HG03432 (cell line): ENCODE measurements at regions not wholly inside any gene's neighbourhood (a gene's known extent, or its start where the extent isn't known, plus 50 kb on each side); places are given as distances from the start of the nearest gene placed in this dataset.
"Not testable (repeated sequence)": the region's sequence is repeated elsewhere in the genome, so short reads cannot be mapped to it uniquely, and the experiment has no call there.

Source experiments
- ATAC-seq: cut with Tn5 transposase; IDR thresholded peaks from one replicate; pipeline ENCODE4 v1.9.1; 2021; ENCODE audit warnings: mild to moderate bottlenecking, moderate library complexity; ENCODE audit not compliant: unreplicated experiment

DNA sequence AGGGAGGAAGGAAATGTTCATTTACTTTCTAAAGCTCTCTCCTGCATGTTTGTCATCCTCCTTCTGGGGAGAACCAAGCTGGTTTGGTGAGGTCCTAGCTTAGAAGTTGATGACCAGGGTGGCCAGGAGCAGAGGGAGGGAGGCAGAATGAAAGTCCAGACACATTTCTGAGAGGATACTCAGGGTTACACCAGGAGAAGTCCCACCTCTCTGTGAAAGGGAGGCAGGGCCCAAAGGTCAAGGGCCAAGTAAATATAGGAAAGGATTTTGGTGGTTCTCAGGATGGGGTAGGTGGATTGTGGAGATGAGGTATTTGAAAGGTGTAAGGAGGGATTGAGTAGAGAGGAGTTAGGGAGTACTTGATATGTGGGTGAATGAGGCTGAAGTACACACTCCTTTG is 58.0 kb upstream of the FBXO11 start:
- no peak for ATAC-seq

DNA sequence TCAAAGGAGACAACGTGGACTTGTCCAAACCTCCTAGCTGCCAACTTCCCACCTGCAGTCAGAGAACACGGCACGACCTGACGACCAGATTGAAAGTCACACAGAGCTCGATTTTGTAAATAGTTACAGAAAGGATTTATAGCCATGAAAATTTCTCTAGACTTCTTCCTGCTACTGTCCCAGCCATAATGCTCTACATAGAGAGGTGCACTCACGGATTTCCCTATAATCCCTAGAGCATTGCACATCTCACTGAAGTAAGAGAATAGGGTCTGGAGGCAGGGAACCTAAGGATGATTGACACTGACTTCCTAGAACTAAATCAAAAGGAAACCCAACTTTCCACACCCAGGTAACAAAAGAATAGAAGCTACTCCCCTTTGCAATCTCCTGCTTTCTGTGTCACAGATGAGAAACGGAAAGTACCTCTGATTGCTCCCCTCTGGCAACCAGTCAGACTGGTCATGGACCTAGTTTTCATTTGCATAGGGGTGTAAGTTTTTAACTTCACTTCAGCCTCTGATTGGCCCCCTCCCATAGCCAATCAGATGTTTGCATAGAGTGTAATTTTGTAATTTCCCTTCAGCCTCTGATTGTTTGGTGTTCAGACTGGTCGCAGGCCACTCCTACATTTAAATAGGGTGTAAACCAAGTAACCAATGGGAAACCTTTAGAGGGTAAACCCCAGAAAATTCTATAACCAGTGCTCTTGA is 58.6 kb upstream of the FBXO11 start:
- no peak for ATAC-seq

DNA sequence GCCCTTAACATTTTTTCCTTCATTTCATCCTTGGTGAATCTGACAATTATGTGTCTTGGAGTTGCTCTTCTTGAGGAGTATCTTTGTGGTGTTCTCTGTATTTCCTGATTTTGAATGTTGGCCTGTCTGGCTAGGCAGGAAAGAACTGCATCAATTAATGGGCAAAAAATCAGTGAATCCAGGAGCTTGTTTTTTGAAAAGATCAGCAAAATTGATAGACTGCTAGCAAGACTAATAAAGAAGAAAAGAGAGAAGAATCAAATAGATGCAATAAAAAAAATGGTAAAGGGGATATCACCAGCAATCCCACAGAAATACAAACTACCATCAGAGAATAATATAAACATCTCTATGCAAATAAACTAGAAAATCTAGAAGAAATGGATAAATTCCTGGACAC is 70.4 kb upstream of the FBXO11 start:
- ATAC-seq = not testable (repeated sequence)

DNA sequence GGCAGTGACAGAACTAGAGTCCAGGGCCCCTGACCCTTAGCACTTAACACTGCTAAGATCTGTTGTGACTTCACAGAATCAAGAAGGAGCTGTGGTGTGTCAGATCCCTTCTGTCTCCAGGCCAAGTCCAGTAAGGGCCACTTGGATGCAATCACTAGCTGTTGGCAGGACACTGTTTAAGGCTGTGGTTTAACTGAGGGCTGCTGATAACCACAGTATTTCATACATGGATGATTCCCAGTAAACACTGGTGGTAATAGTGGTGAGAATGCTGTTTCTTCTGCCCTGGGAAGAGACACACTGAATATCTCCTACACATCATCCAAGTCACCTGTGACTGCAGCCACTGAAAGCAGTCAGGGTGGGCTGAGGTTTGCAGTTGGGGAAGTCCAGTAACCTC is 77.7 kb upstream of the FBXO11 start:
- peak; percentile 53 for ATAC-seq

DNA sequence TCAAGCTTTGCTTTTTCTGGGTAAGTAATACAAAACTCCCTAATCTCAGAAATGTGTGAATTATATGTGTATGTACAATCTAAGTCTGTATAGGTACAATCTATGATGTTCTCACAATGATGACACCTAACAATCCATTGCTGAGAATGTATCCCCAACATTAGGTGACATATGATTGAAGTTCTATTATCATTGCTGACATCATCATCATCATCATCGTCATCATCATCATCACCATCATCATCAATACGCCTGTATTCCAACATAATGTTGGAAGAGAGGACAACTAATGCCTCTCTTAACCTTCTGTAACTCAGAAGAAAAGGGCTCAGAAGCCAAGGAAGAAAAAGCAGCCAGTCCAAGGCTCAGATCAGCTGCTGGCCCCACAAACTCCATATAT is 84.2 kb upstream of the FBXO11 start:
- no peak for ATAC-seq

GRCh38 chr2:47992671-47993070 is 86.4 kb upstream of the FBXO11 start:
- ATAC-seq = no peak

- ATAC-seq = no peak
Observed at GRCh38 chr2:47996808-47997207, 90.5 kb upstream of the FBXO11 start.

- no peak for ATAC-seq
Observed at GRCh38 chr2:47999512-47999911, 93.2 kb upstream of the FBXO11 start.

DNA sequence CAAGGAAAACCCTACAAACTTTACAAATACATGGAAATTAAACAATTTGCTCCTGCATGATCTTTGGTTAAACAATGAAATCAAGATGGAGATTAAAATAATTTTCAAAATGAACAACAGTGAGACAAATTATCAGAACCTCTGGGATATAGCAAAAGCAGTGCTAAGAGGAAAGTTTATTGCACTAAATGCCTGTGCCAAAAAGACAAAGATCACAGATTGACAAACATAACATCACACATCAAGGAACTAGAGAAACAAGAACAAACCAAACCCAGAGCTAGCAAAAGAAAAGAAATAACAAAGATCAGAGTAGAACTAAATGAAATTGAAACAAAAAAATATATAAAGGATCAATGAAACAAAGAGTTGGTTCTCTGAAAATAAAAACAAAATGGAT is 95.2 kb upstream of the FBXO11 start:
- ATAC-seq = no peak

DNA sequence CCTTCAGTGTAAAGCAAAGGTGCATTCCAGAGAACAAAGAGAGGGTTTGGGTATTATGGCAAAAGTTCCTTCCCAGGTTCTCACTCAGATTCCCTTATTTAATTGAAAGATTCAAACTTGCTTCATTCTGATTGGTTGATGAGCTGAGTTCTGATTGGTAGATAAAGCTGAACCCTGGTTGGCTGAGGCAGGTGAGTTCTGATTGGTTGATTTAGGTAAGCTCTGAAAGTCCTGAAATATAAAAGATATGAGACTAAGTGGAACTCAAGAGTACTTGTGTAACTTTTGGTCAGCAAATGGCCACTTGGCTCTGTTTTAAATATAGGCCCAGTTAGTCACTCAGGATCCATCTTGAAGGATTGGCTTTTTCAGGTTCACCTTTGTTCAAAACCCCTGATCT is 99.8 kb upstream of the FBXO11 start:
- no peak for ATAC-seq

GRCh38 chr2:48007699-48008268 is 101.5 kb upstream of the FBXO11 start:
- no peak for ATAC-seq

DNA sequence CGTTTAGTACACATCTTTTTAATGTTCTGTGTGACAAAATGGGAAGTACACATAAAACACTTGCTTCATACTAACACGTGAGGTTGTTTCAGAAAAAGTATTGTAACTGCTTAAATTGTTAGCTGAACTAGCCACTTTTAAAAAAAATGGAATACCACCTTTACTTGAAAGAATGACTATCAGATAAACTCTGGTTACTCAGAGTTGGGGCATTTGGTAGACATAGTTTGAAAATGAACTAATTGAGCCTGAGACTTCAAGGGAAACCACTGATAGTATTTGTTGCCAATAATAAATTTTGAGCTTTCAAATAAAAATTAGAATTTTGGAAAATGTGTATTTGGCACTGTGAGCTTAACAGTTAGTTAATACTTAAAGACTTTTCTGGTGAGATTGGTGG is 103.0 kb upstream of the FBXO11 start:
- ATAC-seq = no peak

- ATAC-seq = no peak
Observed at GRCh38 chr2:48015421-48015820, 109.1 kb upstream of the FBXO11 start.

DNA sequence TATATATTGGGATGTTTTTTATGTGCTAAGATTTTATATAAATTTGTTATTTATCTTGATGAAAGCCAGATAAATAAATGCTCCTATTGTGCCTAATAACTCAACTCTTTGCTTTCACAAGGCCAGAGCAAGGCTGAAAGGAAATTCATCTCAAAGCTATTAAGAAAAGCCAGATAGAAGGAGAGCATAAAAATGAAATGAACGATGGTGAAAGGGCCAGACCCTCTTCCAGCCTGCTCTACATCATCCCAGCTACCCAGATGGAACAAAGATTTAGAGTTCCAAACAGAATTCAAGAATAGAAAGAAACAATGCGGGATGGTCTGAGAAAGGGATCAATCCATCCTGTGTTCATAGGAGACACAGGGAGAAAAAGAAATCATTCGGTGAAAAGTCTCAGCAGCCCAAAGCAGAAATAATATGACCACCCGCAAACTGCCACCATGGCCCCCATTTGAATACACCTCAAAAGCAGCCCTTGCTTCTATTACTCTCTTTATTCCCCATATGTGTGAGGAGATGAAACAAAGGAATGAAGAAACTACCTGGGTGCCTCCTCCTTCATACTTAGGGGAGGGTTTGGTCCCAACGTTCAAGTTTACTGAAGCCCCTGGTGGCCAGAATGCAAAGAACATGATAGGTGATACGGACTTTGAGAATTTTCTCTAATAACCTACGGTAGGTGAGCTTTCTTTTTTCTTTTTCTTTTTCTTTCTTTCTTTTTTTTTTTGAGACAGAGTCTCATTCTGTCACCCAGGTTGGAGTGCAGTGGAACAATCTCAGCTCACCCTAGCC is 110.1 kb upstream of the FBXO11 start:
- no peak for ATAC-seq

GRCh38 chr2:48017136-48017535 is 110.8 kb upstream of the FBXO11 start:
- no peak for ATAC-seq

DNA sequence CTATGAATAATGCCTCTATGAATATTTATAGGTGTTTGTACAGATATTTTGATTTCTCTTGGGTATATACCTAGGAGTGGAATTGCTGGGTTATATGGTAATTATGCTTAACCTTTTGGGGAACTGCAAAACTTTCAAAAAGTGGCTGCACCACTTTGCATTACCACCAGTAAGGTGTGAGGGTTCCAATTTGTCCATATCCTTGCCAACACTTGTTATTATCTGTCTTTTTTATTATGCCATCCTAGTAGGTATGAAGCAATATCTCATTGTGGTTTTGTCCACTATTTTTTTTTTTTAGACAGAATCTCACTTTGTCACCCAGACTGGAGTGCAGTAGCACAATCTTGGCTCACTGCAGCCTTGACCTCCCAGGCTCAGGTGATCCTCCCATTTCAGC is 112.2 kb upstream of the FBXO11 start:
- ATAC-seq = no peak

DNA sequence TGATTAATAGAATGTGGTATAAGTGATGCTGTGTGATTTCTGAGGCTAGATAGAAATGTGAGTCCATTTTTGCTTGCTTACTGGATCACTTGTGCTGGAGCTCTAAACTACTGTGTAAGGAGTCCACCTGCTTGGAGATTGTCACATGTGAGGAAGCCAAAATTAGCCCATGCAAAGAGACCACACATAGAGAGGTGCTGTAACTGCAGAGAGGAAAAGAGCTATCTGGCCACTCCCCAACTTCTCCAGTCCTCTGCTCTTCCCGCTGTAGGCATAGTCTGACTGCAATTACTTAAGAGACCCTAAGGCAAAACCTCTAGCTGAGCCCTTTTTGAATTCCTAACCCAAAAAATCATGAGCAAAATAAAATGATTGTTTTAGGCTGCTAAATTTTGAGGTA is 120.6 kb upstream of the FBXO11 start:
- ATAC-seq = no peak

DNA sequence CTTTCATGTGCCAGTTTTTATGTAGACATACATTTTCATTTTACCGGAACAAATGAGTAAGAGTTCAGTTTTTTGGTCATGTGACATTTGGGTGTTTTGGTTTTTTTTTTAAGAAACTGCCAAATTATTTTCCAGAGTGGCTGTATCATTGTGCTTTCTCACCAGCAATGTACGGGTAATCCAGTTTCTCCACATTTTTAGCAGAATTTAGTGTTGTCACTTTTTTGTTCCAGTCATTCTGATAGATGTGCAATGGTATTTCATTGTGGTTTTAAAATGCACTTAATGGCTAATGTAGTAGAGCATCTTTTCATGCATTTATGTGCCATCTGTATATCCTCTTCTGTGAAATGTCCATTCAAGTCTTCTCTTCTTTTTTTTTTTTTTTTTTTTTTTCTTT is 126.5 kb upstream of the FBXO11 start:
- no peak for ATAC-seq

GRCh38 chr2:48034295-48034694 is 128.0 kb upstream of the FBXO11 start:
- ATAC-seq = no peak

GRCh38 chr2:48036312-48036711 is 130.0 kb upstream of the FBXO11 start:
- no peak for ATAC-seq

DNA sequence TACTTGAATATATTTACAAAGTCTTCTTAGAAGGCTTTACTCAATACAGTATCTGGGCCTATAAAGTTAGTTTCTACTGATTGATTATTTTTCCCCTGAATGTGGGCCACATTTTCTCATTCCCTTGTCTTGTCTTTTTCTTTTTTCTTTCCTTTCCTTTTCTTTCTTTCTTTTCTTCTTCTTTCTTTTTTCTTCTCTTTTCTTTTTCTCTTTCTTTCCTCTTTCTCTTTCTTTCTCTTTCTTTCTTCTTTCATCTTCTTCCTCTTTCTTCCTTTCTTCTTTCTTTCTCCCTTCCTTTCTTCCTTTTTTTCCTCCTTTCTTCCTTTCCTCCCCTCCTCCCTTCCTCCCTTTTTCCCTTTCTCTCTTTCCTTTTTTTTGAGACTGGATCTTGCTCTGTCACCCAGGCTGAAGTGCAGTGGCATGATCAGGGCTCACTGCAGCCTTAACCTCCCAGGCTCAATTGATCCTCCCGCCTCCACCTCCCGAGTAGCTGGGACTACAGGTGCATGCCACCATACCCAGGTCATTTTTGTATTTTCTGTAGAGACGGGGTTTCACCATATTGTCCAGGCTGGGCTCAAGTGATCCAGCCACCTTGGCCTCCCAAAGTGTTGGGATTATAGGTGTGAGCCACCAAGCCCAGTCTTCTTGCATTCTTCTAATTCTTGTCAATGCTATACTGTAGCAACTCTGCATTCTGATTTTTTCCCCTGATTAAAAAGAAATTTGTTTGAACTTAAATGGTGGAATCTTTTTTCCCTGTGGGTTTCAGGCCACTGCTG is 133.1 kb upstream of the FBXO11 start:
- no peak for ATAC-seq
